ENCODE measurements at regions not wholly inside any gene's neighbourhood (a gene's known extent, or its start where the extent isn't known, plus 50 kb on each side); places are given as distances from the start of the nearest gene placed in this dataset.
A peak's percentile ranks its signal among the peaks of the same experiment; 100 is the strongest.

GRCh38 chr5:142447887-142448286, 123.1 kb upstream of the SPRY4 start:
- TF ChIP-seq CTCF (conservative IDR thresholded peaks at IDR 0.05; ENCODE audit: low read depth, low read length): no peak
- DNase-seq (ENCODE audit: low read depth): no peak
- H3K4me3 ChIP-seq (ENCODE audit: low read length): no peak overlapping the region

- no peak for TF ChIP-seq CTCF (conservative IDR thresholded peaks at IDR 0.05; ENCODE audit: low read depth, low read length)
- no peak for DNase-seq (ENCODE audit: low read depth)
- no peak overlapping the region for H3K4me3 ChIP-seq (ENCODE audit: low read length)
Measured at GRCh38 chr5:142446960-142447279, 122.1 kb upstream of the SPRY4 start.

- H3K4me3 ChIP-seq (ENCODE audit: low read length): no peak overlapping the region
- TF ChIP-seq CTCF (conservative IDR thresholded peaks at IDR 0.05; ENCODE audit: low read depth, low read length): no peak
- DNase-seq (ENCODE audit: low read depth): peak; percentile 70
Measured at GRCh38 chr5:142446131-142446959, 121.5 kb upstream of the SPRY4 start.

- H3K4me3 ChIP-seq (ENCODE audit: low read length): no peak overlapping the region
- DNase-seq (ENCODE audit: low read depth): no peak
- no peak for TF ChIP-seq CTCF (conservative IDR thresholded peaks at IDR 0.05; ENCODE audit: low read depth, low read length)
Measured at GRCh38 chr5:142445266-142445665, 120.4 kb upstream of the SPRY4 start.

- TF ChIP-seq CTCF (conservative IDR thresholded peaks at IDR 0.05; ENCODE audit: low read depth, low read length): no peak
- H3K4me3 ChIP-seq (ENCODE audit: low read length): no peak overlapping the region
- DNase-seq (ENCODE audit: low read depth): no peak
Measured at GRCh38 chr5:142441616-142442015, 116.8 kb upstream of the SPRY4 start.

- H3K4me3 ChIP-seq (ENCODE audit: low read length): no peak overlapping the region
- no peak for DNase-seq (ENCODE audit: low read depth)
Measured at GRCh38 chr5:142439207-142439860, 114.5 kb upstream of the SPRY4 start.

More at GRCh38 chr5:142439207-142439860, 114.5 kb upstream of the SPRY4 start:
- no peak for TF ChIP-seq CTCF (conservative IDR thresholded peaks at IDR 0.05; ENCODE audit: low read depth, low read length)

All from retinal pigment epithelial cell (primary cell).